ENCODE measurements at regions not wholly inside any gene's neighbourhood (a gene's known extent, or its start where the extent isn't known, plus 50 kb on each side); places are given as distances from the start of the nearest gene placed in this dataset.

DNA sequence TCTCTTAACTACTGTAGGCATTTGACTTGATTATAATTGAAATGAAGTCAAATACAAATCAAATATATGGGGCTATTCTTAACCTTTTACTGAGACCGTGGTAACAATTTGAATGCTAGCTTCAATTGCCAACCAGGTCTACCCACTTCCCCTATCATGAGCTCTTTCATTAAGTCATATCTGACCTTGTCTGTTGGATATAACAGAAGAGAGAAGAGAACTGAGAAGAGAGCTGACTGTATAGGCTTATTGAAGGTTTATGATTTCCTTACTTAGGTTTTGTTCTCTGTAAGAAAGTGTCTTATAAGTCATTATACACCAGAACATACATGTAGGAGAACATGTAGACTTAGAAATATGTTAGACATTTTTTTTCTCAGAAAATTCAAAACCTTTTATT is 549.4 kb downstream of the COL12A1 start:
- no peaks in the 10 kb centered on the region for H3K79me2 ChIP-seq (replicated peaks; ENCODE audit: insufficient read depth, low read length)
- H3K27me3 ChIP-seq (ENCODE audit: insufficient read depth, low read depth, low read length): no peaks in the 10 kb centered on the region
- no peaks in the 10 kb centered on the region for H4K20me1 ChIP-seq (ENCODE audit: insufficient read depth)
- H3F3A ChIP-seq (ENCODE audit: insufficient read depth, low read length, poor library complexity, severe bottlenecking): no peaks in the 10 kb centered on the region
- no peak overlapping the region for H2AFZ ChIP-seq (ENCODE audit: low read depth, low read length)
- H3K9me3 ChIP-seq (ENCODE audit: low read length): no peaks in the 10 kb centered on the region
- no peak overlapping the region for H3K4me2 ChIP-seq (ENCODE audit: low read length)
- H3K9me2 ChIP-seq (ENCODE audit: insufficient read depth, low read length): no peaks in the 10 kb centered on the region
- TF ChIP-seq RAD21 (conservative IDR thresholded peaks at IDR 0.05) (no peak), MXI1 (conservative IDR thresholded peaks at IDR 0.05; ENCODE audit: poor library complexity, severe bottlenecking) (no peak), SMC3 (conservative IDR thresholded peaks at IDR 0.05; ENCODE audit: poor library complexity) (no peak), EP300 (conservative IDR thresholded peaks at IDR 0.05; ENCODE audit: poor library complexity, severe bottlenecking) (no peak), POLR2AphosphoS5 (IDR thresholded peaks at IDR 0.05) (no peak), TAF1 (IDR thresholded peaks at IDR 0.05; ENCODE audit: low read depth) (no peak), EZH2 (IDR thresholded peaks at IDR 0.05; ENCODE audit: borderline replicate concordance, insufficient read depth, low read length, poor library complexity, severe bottlenecking) (no peak)
- TF ChIP-seq, protein P1, sequence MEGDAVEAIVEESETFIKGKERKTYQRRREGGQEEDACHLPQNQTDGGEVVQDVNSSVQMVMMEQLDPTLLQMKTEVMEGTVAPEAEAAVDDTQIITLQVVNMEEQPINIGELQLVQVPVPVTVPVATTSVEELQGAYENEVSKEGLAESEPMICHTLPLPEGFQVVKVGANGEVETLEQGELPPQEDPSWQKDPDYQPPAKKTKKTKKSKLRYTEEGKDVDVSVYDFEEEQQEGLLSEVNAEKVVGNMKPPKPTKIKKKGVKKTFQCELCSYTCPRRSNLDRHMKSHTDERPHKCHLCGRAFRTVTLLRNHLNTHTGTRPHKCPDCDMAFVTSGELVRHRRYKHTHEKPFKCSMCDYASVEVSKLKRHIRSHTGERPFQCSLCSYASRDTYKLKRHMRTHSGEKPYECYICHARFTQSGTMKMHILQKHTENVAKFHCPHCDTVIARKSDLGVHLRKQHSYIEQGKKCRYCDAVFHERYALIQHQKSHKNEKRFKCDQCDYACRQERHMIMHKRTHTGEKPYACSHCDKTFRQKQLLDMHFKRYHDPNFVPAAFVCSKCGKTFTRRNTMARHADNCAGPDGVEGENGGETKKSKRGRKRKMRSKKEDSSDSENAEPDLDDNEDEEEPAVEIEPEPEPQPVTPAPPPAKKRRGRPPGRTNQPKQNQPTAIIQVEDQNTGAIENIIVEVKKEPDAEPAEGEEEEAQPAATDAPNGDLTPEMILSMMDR (IDR thresholded peaks at IDR 0.05; ENCODE audit: poor library complexity, severe bottlenecking): no peak
- TF ChIP-seq, protein P2, sequence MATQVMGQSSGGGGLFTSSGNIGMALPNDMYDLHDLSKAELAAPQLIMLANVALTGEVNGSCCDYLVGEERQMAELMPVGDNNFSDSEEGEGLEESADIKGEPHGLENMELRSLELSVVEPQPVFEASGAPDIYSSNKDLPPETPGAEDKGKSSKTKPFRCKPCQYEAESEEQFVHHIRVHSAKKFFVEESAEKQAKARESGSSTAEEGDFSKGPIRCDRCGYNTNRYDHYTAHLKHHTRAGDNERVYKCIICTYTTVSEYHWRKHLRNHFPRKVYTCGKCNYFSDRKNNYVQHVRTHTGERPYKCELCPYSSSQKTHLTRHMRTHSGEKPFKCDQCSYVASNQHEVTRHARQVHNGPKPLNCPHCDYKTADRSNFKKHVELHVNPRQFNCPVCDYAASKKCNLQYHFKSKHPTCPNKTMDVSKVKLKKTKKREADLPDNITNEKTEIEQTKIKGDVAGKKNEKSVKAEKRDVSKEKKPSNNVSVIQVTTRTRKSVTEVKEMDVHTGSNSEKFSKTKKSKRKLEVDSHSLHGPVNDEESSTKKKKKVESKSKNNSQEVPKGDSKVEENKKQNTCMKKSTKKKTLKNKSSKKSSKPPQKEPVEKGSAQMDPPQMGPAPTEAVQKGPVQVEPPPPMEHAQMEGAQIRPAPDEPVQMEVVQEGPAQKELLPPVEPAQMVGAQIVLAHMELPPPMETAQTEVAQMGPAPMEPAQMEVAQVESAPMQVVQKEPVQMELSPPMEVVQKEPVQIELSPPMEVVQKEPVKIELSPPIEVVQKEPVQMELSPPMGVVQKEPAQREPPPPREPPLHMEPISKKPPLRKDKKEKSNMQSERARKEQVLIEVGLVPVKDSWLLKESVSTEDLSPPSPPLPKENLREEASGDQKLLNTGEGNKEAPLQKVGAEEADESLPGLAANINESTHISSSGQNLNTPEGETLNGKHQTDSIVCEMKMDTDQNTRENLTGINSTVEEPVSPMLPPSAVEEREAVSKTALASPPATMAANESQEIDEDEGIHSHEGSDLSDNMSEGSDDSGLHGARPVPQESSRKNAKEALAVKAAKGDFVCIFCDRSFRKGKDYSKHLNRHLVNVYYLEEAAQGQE (IDR thresholded peaks at IDR 0.05; ENCODE audit: borderline replicate concordance): no peak
- H3K27ac ChIP-seq (ENCODE audit: low read length): no peak overlapping the region
- H3K36me3 ChIP-seq (ENCODE audit: insufficient read depth, low read length): no peaks in the 10 kb centered on the region
- no peak overlapping the region for H3K4me3 ChIP-seq (ENCODE audit: low read length)
- no peak overlapping the region for H3K9ac ChIP-seq (ENCODE audit: low read length)

DNA sequence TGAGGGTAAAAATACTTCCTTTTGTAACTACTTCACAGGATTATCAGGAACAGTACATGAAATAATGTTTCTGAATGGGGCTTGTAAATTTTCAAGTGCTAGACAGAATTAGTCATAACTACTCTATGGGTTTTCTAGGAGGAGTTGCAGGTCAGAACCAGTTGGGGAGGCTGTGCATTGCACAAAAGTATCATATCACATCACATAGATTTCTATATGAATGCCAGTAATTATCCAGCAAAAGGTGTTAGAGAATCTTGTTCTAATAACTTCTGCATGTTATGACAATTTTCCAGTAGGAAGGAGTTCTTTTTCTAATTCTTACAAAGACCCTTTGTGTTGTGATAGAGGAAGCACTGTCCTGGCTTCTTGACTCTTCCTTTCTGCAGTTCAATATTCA is 551.6 kb downstream of the COL12A1 start:
- H3K9me3 ChIP-seq (ENCODE audit: low read length): no peaks in the 10 kb centered on the region
- no peaks in the 10 kb centered on the region for H3K9me2 ChIP-seq (ENCODE audit: insufficient read depth, low read length)
- H3K4me3 ChIP-seq (ENCODE audit: low read length): no peak overlapping the region
- no peaks in the 10 kb centered on the region for H3K27me3 ChIP-seq (ENCODE audit: insufficient read depth, low read depth, low read length)
- H4K20me1 ChIP-seq (ENCODE audit: insufficient read depth): no peaks in the 10 kb centered on the region
- TF ChIP-seq, protein P1 (IDR thresholded peaks at IDR 0.05; ENCODE audit: poor library complexity, severe bottlenecking): no peak
- TF ChIP-seq, protein P2 (IDR thresholded peaks at IDR 0.05; ENCODE audit: borderline replicate concordance): no peak
- no peak for TF ChIP-seq EP300 (conservative IDR thresholded peaks at IDR 0.05; ENCODE audit: poor library complexity, severe bottlenecking)
- no peak for TF ChIP-seq POLR2AphosphoS5 (IDR thresholded peaks at IDR 0.05)
- no peak for TF ChIP-seq EZH2 (IDR thresholded peaks at IDR 0.05; ENCODE audit: borderline replicate concordance, insufficient read depth, low read length, poor library complexity, severe bottlenecking)
- no peak for TF ChIP-seq RAD21 (conservative IDR thresholded peaks at IDR 0.05)
- no peak for TF ChIP-seq MXI1 (conservative IDR thresholded peaks at IDR 0.05; ENCODE audit: poor library complexity, severe bottlenecking)
- no peak for TF ChIP-seq SMC3 (conservative IDR thresholded peaks at IDR 0.05; ENCODE audit: poor library complexity)
- TF ChIP-seq TAF1 (IDR thresholded peaks at IDR 0.05; ENCODE audit: low read depth): no peak
- no peak overlapping the region for H2AFZ ChIP-seq (ENCODE audit: low read depth, low read length)
- H3K79me2 ChIP-seq (replicated peaks; ENCODE audit: insufficient read depth, low read length): no peaks in the 10 kb centered on the region
- no peak overlapping the region for H3K9ac ChIP-seq (ENCODE audit: low read length)
- H3K4me2 ChIP-seq (ENCODE audit: low read length): no peak overlapping the region
- no peaks in the 10 kb centered on the region for H3F3A ChIP-seq (ENCODE audit: insufficient read depth, low read length, poor library complexity, severe bottlenecking)
- H3K36me3 ChIP-seq (ENCODE audit: insufficient read depth, low read length): no peaks in the 10 kb centered on the region
- H3K27ac ChIP-seq (ENCODE audit: low read length): no peak overlapping the region

Measured in neural cell (in vitro differentiated cells).